LNCaP clone FGC (cell line): ENCODE measurements at regions not wholly inside any gene's neighbourhood (a gene's known extent, or its start where the extent isn't known, plus 50 kb on each side); places are given as distances from the start of the nearest gene placed in this dataset.

Source experiments
- DNase-seq: peaks from one replicate; pipeline ENCODE4 v3.0.0-alpha.2; 2011; ENCODE audit warnings: low read depth
- H3K4me3 ChIP-seq: 2 replicates; pipeline ENCODE4 v1.5.1; 2011; ENCODE audit warnings: mild to moderate bottlenecking, low read depth, low read length, control low read depth
- TF ChIP-seq, protein P1 (sequence below): IDR thresholded peaks from 2 replicates; pipeline ENCODE4 v1.5.1; 2012; ENCODE audit warnings: mild to moderate bottlenecking; ENCODE audit not compliant: control insufficient read depth, insufficient read depth; ENCODE audit errors: extremely low read depth

DNA sequence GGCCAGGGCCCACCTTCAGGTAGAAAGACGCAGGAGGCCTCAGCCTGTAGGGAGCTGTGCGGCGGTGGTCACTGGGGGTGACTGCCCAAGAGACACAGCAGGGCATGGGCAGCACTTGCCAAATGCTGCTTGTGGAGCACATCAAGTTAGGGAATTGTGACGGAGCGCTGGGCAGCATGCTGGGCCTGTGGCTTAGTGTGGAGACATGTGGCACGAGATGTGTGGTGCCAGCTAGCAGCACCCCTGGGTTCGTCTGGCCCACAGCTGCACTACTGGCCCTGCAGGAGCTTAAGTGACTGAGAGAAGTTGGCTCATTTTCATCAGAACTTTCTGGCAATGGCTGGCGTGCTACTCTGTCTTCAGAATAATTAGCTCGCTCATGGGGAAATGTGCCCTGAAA, 213.1 kb upstream of the SYNDIG1 start:
- TF ChIP-seq, protein P1, sequence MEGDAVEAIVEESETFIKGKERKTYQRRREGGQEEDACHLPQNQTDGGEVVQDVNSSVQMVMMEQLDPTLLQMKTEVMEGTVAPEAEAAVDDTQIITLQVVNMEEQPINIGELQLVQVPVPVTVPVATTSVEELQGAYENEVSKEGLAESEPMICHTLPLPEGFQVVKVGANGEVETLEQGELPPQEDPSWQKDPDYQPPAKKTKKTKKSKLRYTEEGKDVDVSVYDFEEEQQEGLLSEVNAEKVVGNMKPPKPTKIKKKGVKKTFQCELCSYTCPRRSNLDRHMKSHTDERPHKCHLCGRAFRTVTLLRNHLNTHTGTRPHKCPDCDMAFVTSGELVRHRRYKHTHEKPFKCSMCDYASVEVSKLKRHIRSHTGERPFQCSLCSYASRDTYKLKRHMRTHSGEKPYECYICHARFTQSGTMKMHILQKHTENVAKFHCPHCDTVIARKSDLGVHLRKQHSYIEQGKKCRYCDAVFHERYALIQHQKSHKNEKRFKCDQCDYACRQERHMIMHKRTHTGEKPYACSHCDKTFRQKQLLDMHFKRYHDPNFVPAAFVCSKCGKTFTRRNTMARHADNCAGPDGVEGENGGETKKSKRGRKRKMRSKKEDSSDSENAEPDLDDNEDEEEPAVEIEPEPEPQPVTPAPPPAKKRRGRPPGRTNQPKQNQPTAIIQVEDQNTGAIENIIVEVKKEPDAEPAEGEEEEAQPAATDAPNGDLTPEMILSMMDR = no peak
- DNase-seq = no peak
- no peak overlapping the region for H3K4me3 ChIP-seq

DNA sequence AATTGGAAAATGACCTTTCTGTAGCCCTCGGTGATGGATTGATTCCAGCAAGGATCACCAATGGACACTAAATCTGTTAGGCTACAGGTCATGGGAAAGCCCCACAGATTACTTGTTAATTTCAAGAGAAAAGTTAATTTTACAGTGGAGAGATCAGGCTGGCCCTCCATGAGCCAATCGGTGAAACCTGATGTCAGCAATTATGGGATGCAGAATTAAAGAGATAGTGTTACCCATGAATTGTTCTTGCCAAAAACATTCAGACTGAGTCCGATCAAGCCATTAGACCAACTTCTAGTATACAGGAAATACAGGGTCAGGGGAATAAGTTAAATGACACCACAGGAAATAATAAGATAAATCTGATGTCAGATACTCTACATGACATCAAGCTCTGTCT, 214.9 kb upstream of the SYNDIG1 start:
- TF ChIP-seq, protein P1 = no peak
- no peak overlapping the region for H3K4me3 ChIP-seq
- DNase-seq = no peak

DNA sequence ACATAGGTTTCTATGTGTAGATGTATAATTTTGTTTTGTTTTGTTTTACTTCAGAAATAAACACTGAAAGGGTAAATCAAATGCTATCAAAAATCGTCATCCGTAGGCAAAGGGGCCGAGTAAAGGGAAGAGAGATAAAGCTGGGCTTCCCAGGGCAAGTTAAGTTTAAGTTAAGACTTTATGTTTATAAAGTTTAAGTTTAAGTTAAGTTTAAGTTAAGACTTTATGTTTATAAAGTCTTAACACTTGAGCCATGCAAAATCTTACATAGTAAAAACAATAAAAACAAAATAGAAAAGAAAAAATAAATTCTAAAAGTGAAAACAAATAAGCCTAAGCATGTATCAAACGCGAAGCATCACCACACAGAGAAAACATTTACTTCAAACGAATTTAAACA, 216.1 kb upstream of the SYNDIG1 start:
- H3K4me3 ChIP-seq = no peak overlapping the region
- TF ChIP-seq, protein P1 = no peak
- DNase-seq = no peak

DNA sequence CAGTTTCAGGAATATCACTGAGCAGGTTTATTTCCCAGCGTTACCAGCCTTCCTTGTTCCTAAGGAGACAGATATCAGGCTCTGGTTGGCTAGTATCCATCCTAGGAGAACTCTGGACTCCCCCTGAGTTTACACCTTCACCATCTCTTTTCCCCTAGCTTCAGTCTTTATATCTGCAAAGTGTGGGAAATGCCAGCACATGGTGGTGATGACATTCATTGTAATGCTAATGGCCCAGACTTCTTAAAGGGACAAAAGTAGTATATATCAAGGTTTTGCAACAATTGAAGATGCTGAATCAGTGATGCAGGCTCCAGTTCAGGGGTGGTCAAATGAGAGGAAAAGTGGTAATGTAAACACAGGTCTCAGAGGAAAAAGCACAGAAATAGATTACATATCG, 224.3 kb upstream of the SYNDIG1 start:
- no peak for DNase-seq
- TF ChIP-seq, protein P1 = no peak
- no peak overlapping the region for H3K4me3 ChIP-seq

DNA sequence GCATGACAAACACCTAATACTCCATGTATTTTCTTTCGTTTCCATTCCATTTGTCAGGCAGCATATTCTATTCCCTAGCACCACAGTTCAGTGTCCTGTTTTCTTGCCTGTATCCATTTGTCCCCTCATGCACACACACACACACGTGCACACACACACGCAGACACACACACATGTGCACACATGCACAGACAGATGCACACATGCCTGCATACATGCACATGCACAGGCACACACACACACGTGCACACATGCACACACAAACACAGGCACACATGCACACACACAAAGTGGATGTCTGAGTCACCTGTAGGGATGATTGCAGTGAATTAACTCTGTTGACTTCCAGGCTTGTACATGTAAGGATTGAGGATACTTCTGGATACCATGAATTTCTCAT, 226.7 kb upstream of the SYNDIG1 start:
- no peak overlapping the region for H3K4me3 ChIP-seq
- TF ChIP-seq, protein P1 = no peak
- DNase-seq = no peak

DNA sequence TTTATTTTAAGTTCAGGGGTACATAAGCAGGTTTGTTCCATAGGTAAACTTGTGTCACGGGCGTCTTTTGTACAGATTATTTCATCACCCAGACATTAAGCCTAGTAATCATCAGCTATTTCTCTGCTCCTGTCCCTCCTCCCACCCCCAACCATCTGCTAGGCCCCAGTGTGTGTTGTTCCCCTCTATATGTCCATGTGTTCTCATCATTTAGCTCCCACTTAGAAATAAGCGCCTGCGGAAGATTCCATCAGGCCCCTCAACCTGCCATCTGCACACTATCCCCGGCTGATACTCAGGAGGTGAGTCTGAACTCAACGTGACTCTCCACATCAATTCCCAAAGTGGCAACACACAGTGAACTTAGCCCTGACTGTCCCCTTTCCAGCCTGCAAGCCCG, 228.0 kb upstream of the SYNDIG1 start:
- TF ChIP-seq, protein P1 = no peak

DNA sequence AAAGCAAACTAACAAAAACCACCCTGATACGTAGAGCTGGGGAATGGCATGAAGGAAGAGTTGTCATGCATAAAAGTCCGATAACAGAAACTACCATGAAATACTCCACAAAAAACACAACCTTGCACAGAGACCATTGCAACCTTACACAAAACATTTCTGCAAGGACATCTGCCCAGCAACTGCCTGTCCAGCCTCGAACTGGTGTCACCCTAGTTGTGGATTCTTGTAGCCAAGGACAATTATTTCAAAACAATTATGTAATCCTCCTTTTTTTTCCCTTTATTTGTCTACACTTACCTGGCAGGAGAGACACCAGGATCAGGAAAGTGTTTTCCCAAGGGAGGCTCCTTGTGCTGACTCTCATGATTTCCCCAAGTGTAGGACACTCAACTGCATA, 232.5 kb upstream of the SYNDIG1 start:
- TF ChIP-seq, protein P1 = no peak
- no peak for DNase-seq
- no peak overlapping the region for H3K4me3 ChIP-seq

More for the DNA sequence above, 228.0 kb upstream of the SYNDIG1 start:
- DNase-seq = no peak
- H3K4me3 ChIP-seq = no peak overlapping the region
